NB4 (cell line): ENCODE measurements at regions not wholly inside any gene's neighbourhood (a gene's known extent, or its start where the extent isn't known, plus 50 kb on each side); places are given as distances from the start of the nearest gene placed in this dataset.
"Not testable (repeated sequence)": the region's sequence is repeated elsewhere in the genome, so short reads cannot be mapped to it uniquely, and the experiment has no call there.

Experiments
- DNase-seq: peaks from one replicate; pipeline ENCODE4 v3.0.0; 2010; ENCODE audit warnings: low read depth
- H3K4me3 ChIP-seq: one replicate; pipeline ENCODE4 v1.5.1; 2011; ENCODE audit warnings: mild to moderate bottlenecking, low read depth, low read length, moderate library complexity
- CTCF ChIP-seq: IDR thresholded peaks from one replicate; pipeline ENCODE4 v1.5.1; 2012; ENCODE audit warnings: low read depth, low read length
- MAX ChIP-seq: IDR thresholded peaks from 2 replicates; pipeline ENCODE4 v1.6.1; 2011; ENCODE audit warnings: low read depth, low read length
- MYC ChIP-seq: IDR thresholded peaks from 2 replicates; pipeline ENCODE4 v1.6.1; 2011; ENCODE audit warnings: low read depth, low read length
- POLR2A ChIP-seq: IDR thresholded peaks from 2 replicates; pipeline ENCODE4 v1.6.1; 2011; ENCODE audit warnings: mild to moderate bottlenecking; ENCODE audit not compliant: insufficient read length; ENCODE audit errors: extremely low read depth

- no peak for TF ChIP-seq CTCF
- TF ChIP-seq MYC: no peak
- TF ChIP-seq MAX: no peak
- TF ChIP-seq POLR2A: no peak
- DNase-seq: no peak
- no peak overlapping the region for H3K4me3 ChIP-seq
These were observed 431.8 kb downstream of the ZWINT start for GRCh38 chr10:55929291-55929690.

DNA sequence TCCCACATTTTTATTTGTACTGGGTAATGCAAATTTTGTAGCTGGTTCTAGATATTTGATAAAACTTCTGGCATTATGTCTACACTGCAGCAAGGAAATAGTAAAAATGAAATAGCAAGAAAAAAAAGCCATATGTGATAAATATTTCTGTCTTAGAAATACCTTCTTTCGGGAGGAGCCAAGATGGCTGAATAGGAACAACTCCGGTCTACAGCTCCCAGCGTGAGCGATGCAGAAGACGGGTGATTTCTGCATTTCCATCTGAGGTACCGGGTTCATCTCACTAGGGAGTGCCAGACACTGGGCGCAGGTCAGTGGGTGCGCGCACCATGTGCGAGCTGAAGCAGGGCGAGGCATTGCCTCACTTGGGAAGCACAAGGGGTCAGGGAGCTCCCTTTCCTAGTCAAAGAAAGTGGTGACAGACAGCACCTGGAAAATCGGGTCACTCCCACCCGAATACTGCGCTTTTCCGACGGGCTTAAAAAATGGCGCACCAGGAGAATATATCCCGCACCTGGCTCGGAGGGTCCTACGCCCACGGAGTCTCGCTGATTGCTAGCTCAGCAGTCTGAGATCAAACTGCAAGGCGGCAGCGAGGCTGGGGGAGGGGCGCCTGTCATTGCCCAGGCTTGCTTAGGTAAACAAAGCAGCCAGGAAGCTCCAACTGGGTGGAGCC lies 461.4 kb downstream of the ZWINT start:
- DNase-seq, H3K4me3 ChIP-seq: not testable (repeated sequence)

DNA sequence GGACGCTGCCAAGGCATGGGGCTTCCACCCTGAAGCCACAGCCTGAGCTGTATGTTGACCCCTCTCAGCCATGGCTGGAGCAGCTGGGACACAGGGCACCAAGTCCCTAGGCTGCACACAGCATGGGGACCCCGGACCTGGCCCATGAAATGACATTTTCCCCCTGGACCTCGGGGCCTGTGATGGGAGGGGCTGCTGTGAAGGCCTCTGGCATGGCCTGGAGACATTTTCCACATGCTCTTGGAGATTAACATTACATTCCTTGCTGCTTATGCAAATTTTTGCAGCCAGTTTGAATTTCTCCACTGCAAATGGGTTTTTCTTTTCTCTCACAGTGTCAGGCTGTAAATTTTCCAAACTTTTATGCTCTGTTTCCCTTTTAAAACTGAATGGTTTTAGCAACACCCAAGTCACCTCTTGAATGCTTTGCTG lies 463.6 kb downstream of the ZWINT start:
- DNase-seq: no peak
- no peak for TF ChIP-seq MYC
- no peak for TF ChIP-seq POLR2A
- no peak for TF ChIP-seq CTCF
- TF ChIP-seq MAX: no peak
- no peak overlapping the region for H3K4me3 ChIP-seq

GRCh38 chr10:55892276-55892675 lies 468.8 kb downstream of the ZWINT start:
- DNase-seq: no peak
- no peak overlapping the region for H3K4me3 ChIP-seq
- no peak for TF ChIP-seq MAX
- TF ChIP-seq CTCF: no peak
- no peak for TF ChIP-seq MYC
- no peak for TF ChIP-seq POLR2A

DNA sequence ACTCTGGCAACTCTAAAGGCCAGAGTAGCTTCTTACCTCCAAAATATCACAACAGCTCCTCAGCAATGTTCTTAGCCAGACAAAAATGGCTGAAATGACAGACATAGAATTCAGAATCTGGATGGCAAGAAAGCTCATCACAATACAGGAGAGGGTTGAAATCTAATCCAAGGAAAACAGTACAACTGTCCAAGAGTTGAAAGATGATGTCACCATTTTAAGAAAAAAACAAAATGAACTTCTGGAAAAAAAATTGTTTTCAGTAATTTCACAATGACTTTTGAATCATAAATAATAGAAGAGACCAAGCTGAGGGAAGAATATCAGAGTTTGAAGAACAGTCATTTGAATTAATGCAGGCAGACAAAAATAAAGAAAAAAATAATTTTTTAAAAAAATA lies 479.5 kb downstream of the ZWINT start:
- H3K4me3 ChIP-seq: no peak overlapping the region
- no peak for TF ChIP-seq MAX
- DNase-seq: no peak

GRCh38 chr10:55873485-55873884 lies 487.6 kb downstream of the ZWINT start:
- TF ChIP-seq POLR2A: no peak
- TF ChIP-seq MAX: no peak
- TF ChIP-seq MYC: no peak
- no peak for TF ChIP-seq CTCF

DNA sequence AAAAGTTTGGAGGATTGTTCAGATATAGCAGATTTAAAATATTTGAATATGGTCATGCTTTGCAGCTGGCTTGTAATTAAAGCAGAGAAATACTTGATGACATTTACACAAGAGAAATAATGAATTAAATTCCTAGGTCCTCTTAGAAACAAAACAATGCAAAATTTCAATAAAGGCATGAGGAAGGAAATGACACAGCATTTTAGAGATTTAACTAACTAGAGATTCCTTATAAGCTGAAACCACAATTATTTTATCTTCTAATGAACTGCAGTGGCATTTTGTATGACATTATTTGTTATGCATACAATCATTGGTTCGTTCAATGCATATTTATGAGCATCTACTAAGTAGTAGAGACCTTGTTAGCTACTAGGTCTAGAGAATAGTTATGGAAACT lies 490.9 kb downstream of the ZWINT start:
- TF ChIP-seq MAX: no peak
- TF ChIP-seq POLR2A: no peak
- TF ChIP-seq MYC: no peak
- no peak for TF ChIP-seq CTCF
- no peak overlapping the region for H3K4me3 ChIP-seq
- no peak for DNase-seq

More at GRCh38 chr10:55873485-55873884, 487.6 kb downstream of the ZWINT start:
- no peak for DNase-seq
- H3K4me3 ChIP-seq: no peak overlapping the region
